ENCODE measurements at regions not wholly inside any gene's neighbourhood (a gene's known extent, or its start where the extent isn't known, plus 50 kb on each side); places are given as distances from the start of the nearest gene placed in this dataset.

DNA sequence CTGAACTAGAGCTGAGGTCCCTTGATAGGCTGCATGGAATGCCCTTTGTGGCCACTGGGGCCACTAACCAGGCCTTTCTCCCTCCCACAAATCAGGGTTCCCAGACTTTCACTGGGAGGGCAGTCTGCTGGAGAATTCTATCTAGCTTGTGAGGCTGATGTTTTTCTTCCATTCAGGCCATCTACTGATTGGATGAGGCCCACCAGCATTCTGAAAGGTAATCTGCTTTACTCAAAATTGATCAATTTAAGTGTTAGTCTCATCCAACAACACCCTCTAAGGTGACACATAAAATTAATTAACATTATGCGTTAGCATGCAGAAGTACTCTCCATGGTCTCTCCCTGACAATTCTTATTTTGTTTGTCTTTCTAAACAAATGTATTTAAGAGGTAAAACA lies 80.5 kb downstream of the RTP4 start:
- TF ChIP-seq, protein P1, sequence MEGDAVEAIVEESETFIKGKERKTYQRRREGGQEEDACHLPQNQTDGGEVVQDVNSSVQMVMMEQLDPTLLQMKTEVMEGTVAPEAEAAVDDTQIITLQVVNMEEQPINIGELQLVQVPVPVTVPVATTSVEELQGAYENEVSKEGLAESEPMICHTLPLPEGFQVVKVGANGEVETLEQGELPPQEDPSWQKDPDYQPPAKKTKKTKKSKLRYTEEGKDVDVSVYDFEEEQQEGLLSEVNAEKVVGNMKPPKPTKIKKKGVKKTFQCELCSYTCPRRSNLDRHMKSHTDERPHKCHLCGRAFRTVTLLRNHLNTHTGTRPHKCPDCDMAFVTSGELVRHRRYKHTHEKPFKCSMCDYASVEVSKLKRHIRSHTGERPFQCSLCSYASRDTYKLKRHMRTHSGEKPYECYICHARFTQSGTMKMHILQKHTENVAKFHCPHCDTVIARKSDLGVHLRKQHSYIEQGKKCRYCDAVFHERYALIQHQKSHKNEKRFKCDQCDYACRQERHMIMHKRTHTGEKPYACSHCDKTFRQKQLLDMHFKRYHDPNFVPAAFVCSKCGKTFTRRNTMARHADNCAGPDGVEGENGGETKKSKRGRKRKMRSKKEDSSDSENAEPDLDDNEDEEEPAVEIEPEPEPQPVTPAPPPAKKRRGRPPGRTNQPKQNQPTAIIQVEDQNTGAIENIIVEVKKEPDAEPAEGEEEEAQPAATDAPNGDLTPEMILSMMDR (IDR thresholded peaks at IDR 0.05; ENCODE audit: borderline replicate concordance): no peak
- H3K27me3 ChIP-seq (ENCODE audit: low read depth): peaks cover 7% of the 10 kb centered on the region
- H3K9me3 ChIP-seq (replicated peaks): no peaks in the 10 kb centered on the region
- DNase-seq: no peak
- intact Hi-C loops (cut with micrococcal nuclease): no loop called here
- no peak overlapping the region for H3K4me3 ChIP-seq
- no peak overlapping the region for H3K27ac ChIP-seq (replicated peaks)
- H3K36me3 ChIP-seq: no peaks in the 10 kb centered on the region
- H3K4me1 ChIP-seq: no peaks in the 10 kb centered on the region

DNA sequence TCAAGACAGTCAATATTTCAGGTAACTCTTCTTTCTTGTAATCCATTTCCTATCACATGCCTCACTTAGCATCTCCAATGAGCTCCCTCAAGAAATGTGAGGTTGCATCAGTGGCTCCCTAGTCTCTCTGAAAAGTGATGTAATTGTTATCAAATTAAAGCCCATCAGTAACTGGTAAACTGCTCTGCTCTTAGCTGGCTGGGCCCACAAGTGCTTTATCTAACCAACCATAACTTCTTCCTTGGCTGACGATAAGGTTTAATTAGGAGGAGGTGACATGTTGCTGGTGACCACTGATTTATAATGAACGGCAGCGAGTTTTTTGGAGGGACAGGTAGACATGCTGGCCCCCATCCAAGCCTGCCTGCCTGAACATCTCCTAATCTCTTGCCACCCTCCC lies 79.6 kb downstream of the RTP4 start:
- DNase-seq: no peak
- H3K4me1 ChIP-seq: no peaks in the 10 kb centered on the region
- H3K36me3 ChIP-seq: no peaks in the 10 kb centered on the region
- H3K27ac ChIP-seq (replicated peaks): no peak overlapping the region
- no peak overlapping the region for H3K4me3 ChIP-seq
- intact Hi-C loops (cut with micrococcal nuclease): no loop called here
- no peaks in the 10 kb centered on the region for H3K9me3 ChIP-seq (replicated peaks)
- TF ChIP-seq, protein P1 (IDR thresholded peaks at IDR 0.05; ENCODE audit: borderline replicate concordance): no peak
- H3K27me3 ChIP-seq (ENCODE audit: low read depth): peaks cover 6% of the 10 kb centered on the region

DNA sequence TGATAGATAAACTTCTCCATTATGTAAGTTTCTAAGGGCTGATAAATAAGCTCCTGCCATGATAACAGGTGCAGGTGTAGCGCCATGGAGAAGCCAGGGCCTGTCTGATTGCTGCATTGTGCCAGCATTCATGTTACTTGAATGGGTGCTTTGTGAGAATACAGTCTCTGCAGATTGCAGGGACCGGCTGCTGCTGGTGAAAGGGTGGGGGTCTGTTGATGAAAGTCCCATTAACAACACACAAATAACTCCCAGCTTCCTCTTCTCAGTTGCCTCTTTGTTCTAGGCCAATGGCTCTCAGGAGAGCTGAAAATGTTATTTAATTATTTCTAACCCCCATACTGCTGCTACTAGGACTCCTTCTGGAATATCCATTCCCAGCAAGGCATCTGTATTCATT lies 77.2 kb downstream of the RTP4 start:
- TF ChIP-seq, protein P1 (IDR thresholded peaks at IDR 0.05; ENCODE audit: borderline replicate concordance): no peak
- Histone ChIP-seq H3K36me3 (no peaks in the 10 kb centered on the region), H3K27ac (replicated peaks) (no peak overlapping the region), H3K9me3 (replicated peaks) (no peaks in the 10 kb centered on the region), H3K27me3 (ENCODE audit: low read depth) (peaks cover 6% of the 10 kb centered on the region), H3K4me1 (no peaks in the 10 kb centered on the region), H3K4me3 (no peak overlapping the region)
- no peak for DNase-seq
- intact Hi-C loops (cut with micrococcal nuclease): no loop called here

DNA sequence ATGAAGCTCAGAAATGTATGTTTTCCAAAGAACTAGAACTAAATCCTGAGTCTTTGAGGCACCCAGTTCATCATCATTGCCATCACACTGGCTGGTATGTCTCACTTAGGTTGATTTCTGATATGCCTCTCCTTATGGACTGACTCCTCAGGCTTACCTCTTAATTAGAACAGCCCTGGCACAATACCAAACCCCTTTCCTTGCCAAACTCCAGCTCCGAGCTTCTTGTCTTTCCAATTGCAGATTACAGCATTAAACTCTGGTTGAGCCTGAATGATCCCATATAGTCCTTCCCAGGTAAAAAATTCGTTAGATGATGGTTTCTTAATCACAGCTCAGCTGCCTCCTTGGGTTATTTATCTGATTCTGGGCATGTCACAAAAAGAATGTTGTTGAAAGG lies 66.3 kb downstream of the RTP4 start:
- Histone ChIP-seq H3K4me1 (no peaks in the 10 kb centered on the region), H3K27ac (replicated peaks) (no peak overlapping the region), H3K9me3 (replicated peaks) (peaks cover 5% of the 10 kb centered on the region), H3K36me3 (no peaks in the 10 kb centered on the region), H3K27me3 (ENCODE audit: low read depth) (peaks cover 10% of the 10 kb centered on the region), H3K4me3 (no peak overlapping the region)
- DNase-seq: no peak
- TF ChIP-seq, protein P1 (IDR thresholded peaks at IDR 0.05; ENCODE audit: borderline replicate concordance): no peak
- intact Hi-C loops (cut with micrococcal nuclease): no loop called here

DNA sequence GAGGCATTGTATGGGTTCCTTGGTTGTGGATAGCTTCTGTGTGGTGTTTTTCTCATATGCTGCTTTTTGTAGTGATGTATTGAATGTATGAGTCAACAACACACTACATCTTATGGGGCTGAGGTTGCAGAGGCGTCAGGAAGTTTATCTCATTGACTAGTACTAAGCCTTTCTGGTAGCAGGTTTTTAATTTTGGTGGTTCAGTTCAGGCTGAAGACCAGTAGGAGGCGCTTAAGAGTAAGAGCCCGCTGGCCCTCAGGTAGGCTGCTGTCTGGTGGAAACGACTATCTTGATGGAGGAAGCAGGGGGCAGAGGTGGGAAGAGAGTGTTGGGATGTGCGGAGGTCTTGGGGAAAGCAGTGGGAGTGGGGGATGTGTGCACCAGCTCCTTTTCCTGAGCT lies 62.4 kb downstream of the RTP4 start:
- no peak for DNase-seq
- H3K27ac ChIP-seq (replicated peaks): no peak overlapping the region
- H3K9me3 ChIP-seq (replicated peaks): peaks cover 5% of the 10 kb centered on the region
- intact Hi-C loops (cut with micrococcal nuclease): no loop called here
- H3K4me3 ChIP-seq: no peak overlapping the region
- TF ChIP-seq, protein P1 (IDR thresholded peaks at IDR 0.05; ENCODE audit: borderline replicate concordance): no peak
- no peaks in the 10 kb centered on the region for H3K36me3 ChIP-seq
- H3K4me1 ChIP-seq: no peaks in the 10 kb centered on the region
- peaks cover 10% of the 10 kb centered on the region for H3K27me3 ChIP-seq (ENCODE audit: low read depth)

Measured in left ventricle myocardium inferior (tissue), 1 donor.